Smooth muscle cell (in vitro differentiated cells): ENCODE measurements at regions not wholly inside any gene's neighbourhood (a gene's known extent, or its start where the extent isn't known, plus 50 kb on each side); places are given as distances from the start of the nearest gene placed in this dataset.

Experiments used
- DNase-seq: peaks from one replicate; lab custom pipeline; 2025; ENCODE audit not compliant: unreplicated experiment; lab: John Stamatoyannopoulos, UW
- H2AFZ ChIP-seq: fragments of 200-600 bp; sonication (generic); 2 replicates; pipeline ENCODE4 v1.6.0; 2016; ENCODE audit warnings: antibody characterized with exemption, low read depth, mild to moderate bottlenecking
- H3F3A ChIP-seq: fragments of 200-600 bp; sonication (generic); 2 replicates; pipeline ENCODE4 v1.6.0; 2017; ENCODE audit warnings: antibody characterized with exemption, low read depth
- H3K27ac ChIP-seq: fragments of 200-600 bp; sonication (generic); 2 replicates; pipeline ENCODE4 v1.5.1; 2016; ENCODE audit warnings: low read depth, mild to moderate bottlenecking
- H3K27me3 ChIP-seq: fragments of 200-600 bp; sonication (generic); 2 replicates; pipeline ENCODE4 v1.6.1; 2016; ENCODE audit warnings: low read depth, mild to moderate bottlenecking
- H3K36me3 ChIP-seq: fragments of 200-600 bp; sonication (generic); 2 replicates; pipeline ENCODE4 v1.5.1; 2016; ENCODE audit warnings: low read depth
- H3K4me1 ChIP-seq: fragments of 200-600 bp; sonication (generic); 2 replicates; pipeline ENCODE4 v1.5.1; 2016; ENCODE audit warnings: low read depth
- H3K4me2 ChIP-seq: fragments of 200-600 bp; sonication (generic); 2 replicates; pipeline ENCODE4 v1.6.0; 2016; ENCODE audit warnings: mild to moderate bottlenecking
- H3K4me3 ChIP-seq: fragments of 200-600 bp; sonication (generic); 2 replicates; pipeline ENCODE4 v1.5.1; 2016; ENCODE audit warnings: mild to moderate bottlenecking
- H3K79me2 ChIP-seq: fragments of 200-600 bp; sonication (generic); 2 replicates; pipeline ENCODE4 v1.6.0; 2016; ENCODE audit warnings: low read depth, mild to moderate bottlenecking
- H3K9ac ChIP-seq: fragments of 200-600 bp; sonication (generic); 2 replicates; pipeline ENCODE4 v1.6.0; 2016; ENCODE audit warnings: low read depth
- H3K9me3 ChIP-seq: fragments of 200-600 bp; sonication (generic); replicated peaks from 2 replicates; pipeline ENCODE4 v1.5.1; 2016; ENCODE audit warnings: low read depth
- H4K20me1 ChIP-seq: fragments of 200-600 bp; sonication (generic); 2 replicates; pipeline ENCODE4 v1.6.0; 2016; ENCODE audit warnings: low read depth
- WGBS: methylation state at CpG from one replicate; pipeline ENCODE4 v1.1.7; 2016; ENCODE audit warnings: low lambda C conversion rate; 5-methylcytosine and 5-hydroxymethylcytosine counted together
- TF ChIP-seq, protein P1 (sequence below): fragments of 200-600 bp; sonication (generic); IDR thresholded peaks from 2 replicates; pipeline ENCODE4 v1.5.1; 2017; ENCODE audit warnings: borderline replicate concordance, mild to moderate bottlenecking, antibody characterized with exemption; ENCODE audit not compliant: insufficient read depth, poor library complexity, severe bottlenecking

DNA sequence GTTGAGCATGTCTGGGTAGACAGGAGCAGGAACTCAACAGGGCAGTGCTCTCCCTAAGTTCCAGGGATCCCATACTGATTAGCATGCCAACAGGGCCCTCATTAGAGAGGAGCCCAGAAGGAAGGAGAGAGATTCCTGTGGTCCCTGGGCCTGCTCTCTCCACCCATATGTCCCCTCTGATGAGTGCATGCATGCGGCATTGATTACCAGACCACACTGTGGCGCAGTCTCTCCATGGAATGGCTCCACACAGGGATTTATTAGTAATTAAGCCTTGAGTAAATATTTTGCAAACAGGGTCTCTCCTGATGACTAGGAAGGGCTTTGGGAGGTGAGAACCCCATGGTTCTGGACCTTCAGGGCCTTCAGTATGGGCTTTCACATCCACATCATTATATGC is 60.0 kb upstream of the ST8SIA2 start:
- 96% methylated on average over 2 of the region's 2 CpGs for WGBS
- H3K27me3 ChIP-seq: no peaks in the 10 kb centered on the region
- H3K27ac ChIP-seq: no peak overlapping the region
- H3F3A ChIP-seq: no peaks in the 10 kb centered on the region
- no peak overlapping the region for H3K4me3 ChIP-seq
- H3K36me3 ChIP-seq: no peaks in the 10 kb centered on the region
- no peaks in the 10 kb centered on the region for H3K79me2 ChIP-seq
- H3K9ac ChIP-seq: no peak overlapping the region
- H2AFZ ChIP-seq: no peak overlapping the region
- H3K9me3 ChIP-seq: no peaks in the 10 kb centered on the region
- H3K4me2 ChIP-seq: no peak overlapping the region
- no peak for DNase-seq
- no peaks in the 10 kb centered on the region for H3K4me1 ChIP-seq
- no peaks in the 10 kb centered on the region for H4K20me1 ChIP-seq
- TF ChIP-seq, protein P1, sequence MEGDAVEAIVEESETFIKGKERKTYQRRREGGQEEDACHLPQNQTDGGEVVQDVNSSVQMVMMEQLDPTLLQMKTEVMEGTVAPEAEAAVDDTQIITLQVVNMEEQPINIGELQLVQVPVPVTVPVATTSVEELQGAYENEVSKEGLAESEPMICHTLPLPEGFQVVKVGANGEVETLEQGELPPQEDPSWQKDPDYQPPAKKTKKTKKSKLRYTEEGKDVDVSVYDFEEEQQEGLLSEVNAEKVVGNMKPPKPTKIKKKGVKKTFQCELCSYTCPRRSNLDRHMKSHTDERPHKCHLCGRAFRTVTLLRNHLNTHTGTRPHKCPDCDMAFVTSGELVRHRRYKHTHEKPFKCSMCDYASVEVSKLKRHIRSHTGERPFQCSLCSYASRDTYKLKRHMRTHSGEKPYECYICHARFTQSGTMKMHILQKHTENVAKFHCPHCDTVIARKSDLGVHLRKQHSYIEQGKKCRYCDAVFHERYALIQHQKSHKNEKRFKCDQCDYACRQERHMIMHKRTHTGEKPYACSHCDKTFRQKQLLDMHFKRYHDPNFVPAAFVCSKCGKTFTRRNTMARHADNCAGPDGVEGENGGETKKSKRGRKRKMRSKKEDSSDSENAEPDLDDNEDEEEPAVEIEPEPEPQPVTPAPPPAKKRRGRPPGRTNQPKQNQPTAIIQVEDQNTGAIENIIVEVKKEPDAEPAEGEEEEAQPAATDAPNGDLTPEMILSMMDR: no peak

- Histone ChIP-seq H3K9ac (no peak overlapping the region), H3K27me3 (no peaks in the 10 kb centered on the region), H3F3A (no peaks in the 10 kb centered on the region), H3K36me3 (no peaks in the 10 kb centered on the region), H3K4me1 (no peaks in the 10 kb centered on the region), H3K4me2 (no peak overlapping the region), H3K27ac (no peak overlapping the region), H2AFZ (no peak overlapping the region), H3K9me3 (no peaks in the 10 kb centered on the region), H4K20me1 (no peaks in the 10 kb centered on the region), H3K4me3 (no peak overlapping the region), H3K79me2 (no peaks in the 10 kb centered on the region)
- 94% methylated on average over 2 of the region's 2 CpGs for WGBS
- no peak for DNase-seq
- TF ChIP-seq, protein P1: no peak
Observed at GRCh38 chr15:92336419-92336987, 57.2 kb upstream of the ST8SIA2 start.

- peaks cover 11% of the 10 kb centered on the region for H3K27me3 ChIP-seq
- H3K9me3 ChIP-seq: no peaks in the 10 kb centered on the region
- peaks cover 9% of the 10 kb centered on the region for H3K4me1 ChIP-seq
- no peak overlapping the region for H3K4me3 ChIP-seq
- no peak for DNase-seq
- H4K20me1 ChIP-seq: no peaks in the 10 kb centered on the region
- no peak overlapping the region for H3K4me2 ChIP-seq
- H3K79me2 ChIP-seq: no peaks in the 10 kb centered on the region
- no peaks in the 10 kb centered on the region for H3F3A ChIP-seq
- H3K9ac ChIP-seq: no peak overlapping the region
- no peak overlapping the region for H2AFZ ChIP-seq
- WGBS: 87% methylated on average over 3 of the region's 3 CpGs
- H3K27ac ChIP-seq: no peak overlapping the region
- H3K36me3 ChIP-seq: no peaks in the 10 kb centered on the region
- TF ChIP-seq, protein P1: no peak
Observed at GRCh38 chr15:92339361-92339760, 54.3 kb upstream of the ST8SIA2 start.
